ENCODE measurements at regions not wholly inside any gene's neighbourhood (a gene's known extent, or its start where the extent isn't known, plus 50 kb on each side); places are given as distances from the start of the nearest gene placed in this dataset.

- TF ChIP-seq CTCF (IDR thresholded peaks at IDR 0.05), result no peak
- no peak for TF ChIP-seq POLR2AphosphoS5 (IDR thresholded peaks at IDR 0.05; ENCODE audit: insufficient read depth in 1 of 2, low read depth in 1 of 2)
Measured at GRCh38 chr20:55103188-55103587, 627.8 kb downstream of the DOK5 start.

Data from vagina (tissue), 2 donors.